ENCODE measurements at regions not wholly inside any gene's neighbourhood (a gene's known extent, or its start where the extent isn't known, plus 50 kb on each side); places are given as distances from the start of the nearest gene placed in this dataset.

GRCh38 chr9:7338586-7339281, 460.8 kb downstream of the DMAC1 start:
- dilution Hi-C loops (cut with MboI; ENCODE audit: extremely low pct_ligation_motif_present, low sequenced_read_pairs), result no loop called here
- no peaks in the 10 kb centered on the region for H3K9me3 ChIP-seq (ENCODE audit: control insufficient read depth, low read depth, low read length)
- H3K27ac ChIP-seq (ENCODE audit: control insufficient read depth, insufficient read depth, low read length), result no peak overlapping the region
- H3K27me3 ChIP-seq (ENCODE audit: control insufficient read depth, extremely low read depth, insufficient read depth, low read length), result no peaks in the 10 kb centered on the region
- H3K9ac ChIP-seq (ENCODE audit: control insufficient read depth, extremely low read depth, insufficient read depth, low read length), result no peak overlapping the region
- H3K36me3 ChIP-seq (ENCODE audit: control insufficient read depth in 2 of 2, extremely low read depth in 1 of 2, insufficient read depth in 2 of 2, low read length in 2 of 2), result no peaks in the 10 kb centered on the region
- H3K79me2 ChIP-seq (ENCODE audit: control insufficient read depth, insufficient read depth, low read length), result no peaks in the 10 kb centered on the region
- H4K20me1 ChIP-seq (ENCODE audit: control insufficient read depth, extremely low read depth, insufficient read depth, low read length), result no peaks in the 10 kb centered on the region
- TF ChIP-seq, protein P1, sequence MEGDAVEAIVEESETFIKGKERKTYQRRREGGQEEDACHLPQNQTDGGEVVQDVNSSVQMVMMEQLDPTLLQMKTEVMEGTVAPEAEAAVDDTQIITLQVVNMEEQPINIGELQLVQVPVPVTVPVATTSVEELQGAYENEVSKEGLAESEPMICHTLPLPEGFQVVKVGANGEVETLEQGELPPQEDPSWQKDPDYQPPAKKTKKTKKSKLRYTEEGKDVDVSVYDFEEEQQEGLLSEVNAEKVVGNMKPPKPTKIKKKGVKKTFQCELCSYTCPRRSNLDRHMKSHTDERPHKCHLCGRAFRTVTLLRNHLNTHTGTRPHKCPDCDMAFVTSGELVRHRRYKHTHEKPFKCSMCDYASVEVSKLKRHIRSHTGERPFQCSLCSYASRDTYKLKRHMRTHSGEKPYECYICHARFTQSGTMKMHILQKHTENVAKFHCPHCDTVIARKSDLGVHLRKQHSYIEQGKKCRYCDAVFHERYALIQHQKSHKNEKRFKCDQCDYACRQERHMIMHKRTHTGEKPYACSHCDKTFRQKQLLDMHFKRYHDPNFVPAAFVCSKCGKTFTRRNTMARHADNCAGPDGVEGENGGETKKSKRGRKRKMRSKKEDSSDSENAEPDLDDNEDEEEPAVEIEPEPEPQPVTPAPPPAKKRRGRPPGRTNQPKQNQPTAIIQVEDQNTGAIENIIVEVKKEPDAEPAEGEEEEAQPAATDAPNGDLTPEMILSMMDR (optimal IDR thresholded peaks at IDR 0.05 in 1 of 3, IDR thresholded peaks at IDR 0.05 in 1 of 3, conservative IDR thresholded peaks at IDR 0.05 in 1 of 3; ENCODE audit: extremely low read depth in 1 of 3, insufficient read depth in 2 of 3, low read length in 3 of 3), result no peak
- no peak for TF ChIP-seq EZH2 (IDR thresholded peaks at IDR 0.05; ENCODE audit: low read length)
- H3K4me3 ChIP-seq (ENCODE audit: control insufficient read depth in 2 of 3, extremely low read depth in 1 of 3, insufficient read depth in 2 of 3, low read depth in 1 of 3, low read length in 3 of 3), result no peak overlapping the region
- H2AFZ ChIP-seq (ENCODE audit: control insufficient read depth, low read length), result no peak overlapping the region
- no peaks in the 10 kb centered on the region for H3K9me1 ChIP-seq (ENCODE audit: control insufficient read depth, extremely low read depth, insufficient read depth, low read length)
- H3K4me1 ChIP-seq (ENCODE audit: control insufficient read depth, extremely low read depth, insufficient read depth, low read length), result no peaks in the 10 kb centered on the region
- DNase-seq (ENCODE audit: low read depth, low spot score) (no peak), FAIRE-seq (no peak)
- H3K4me2 ChIP-seq (ENCODE audit: control insufficient read depth, extremely low read depth, insufficient read depth, low read depth, low read length), result no peak overlapping the region

- Histone ChIP-seq H3K9me3 (ENCODE audit: control insufficient read depth, low read depth, low read length) (no peaks in the 10 kb centered on the region), H3K79me2 (ENCODE audit: control insufficient read depth, insufficient read depth, low read length) (no peaks in the 10 kb centered on the region), H3K27ac (ENCODE audit: control insufficient read depth, insufficient read depth, low read length) (no peak overlapping the region), H3K36me3 (ENCODE audit: control insufficient read depth in 2 of 2, extremely low read depth in 1 of 2, insufficient read depth in 2 of 2, low read length in 2 of 2) (no peaks in the 10 kb centered on the region), H3K9ac (ENCODE audit: control insufficient read depth, extremely low read depth, insufficient read depth, low read length) (no peak overlapping the region), H3K4me2 (ENCODE audit: control insufficient read depth, extremely low read depth, insufficient read depth, low read depth, low read length) (no peak overlapping the region), H3K9me1 (ENCODE audit: control insufficient read depth, extremely low read depth, insufficient read depth, low read length) (no peaks in the 10 kb centered on the region), H2AFZ (ENCODE audit: control insufficient read depth, low read length) (no peak overlapping the region), H3K27me3 (ENCODE audit: control insufficient read depth, extremely low read depth, insufficient read depth, low read length) (no peaks in the 10 kb centered on the region), H4K20me1 (ENCODE audit: control insufficient read depth, extremely low read depth, insufficient read depth, low read length) (no peaks in the 10 kb centered on the region), H3K4me1 (ENCODE audit: control insufficient read depth, extremely low read depth, insufficient read depth, low read length) (no peaks in the 10 kb centered on the region), H3K4me3 (ENCODE audit: control insufficient read depth in 2 of 3, extremely low read depth in 1 of 3, insufficient read depth in 2 of 3, low read depth in 1 of 3, low read length in 3 of 3) (no peak overlapping the region)
- no peak for FAIRE-seq
- TF ChIP-seq EZH2 (IDR thresholded peaks at IDR 0.05; ENCODE audit: low read length), result no peak
- TF ChIP-seq, protein P1 (optimal IDR thresholded peaks at IDR 0.05 in 1 of 3, IDR thresholded peaks at IDR 0.05 in 1 of 3, conservative IDR thresholded peaks at IDR 0.05 in 1 of 3; ENCODE audit: extremely low read depth in 1 of 3, insufficient read depth in 2 of 3, low read length in 3 of 3), result no peak
- dilution Hi-C loops (cut with MboI; ENCODE audit: extremely low pct_ligation_motif_present, low sequenced_read_pairs), result no loop called here
- no peak for DNase-seq (ENCODE audit: low read depth, low spot score)
These were observed 463.1 kb downstream of the DMAC1 start for GRCh38 chr9:7336356-7337065.

All from keratinocyte (primary cell).